ENCODE measurements at regions not wholly inside any gene's neighbourhood (a gene's known extent, or its start where the extent isn't known, plus 50 kb on each side); places are given as distances from the start of the nearest gene placed in this dataset.

DNA sequence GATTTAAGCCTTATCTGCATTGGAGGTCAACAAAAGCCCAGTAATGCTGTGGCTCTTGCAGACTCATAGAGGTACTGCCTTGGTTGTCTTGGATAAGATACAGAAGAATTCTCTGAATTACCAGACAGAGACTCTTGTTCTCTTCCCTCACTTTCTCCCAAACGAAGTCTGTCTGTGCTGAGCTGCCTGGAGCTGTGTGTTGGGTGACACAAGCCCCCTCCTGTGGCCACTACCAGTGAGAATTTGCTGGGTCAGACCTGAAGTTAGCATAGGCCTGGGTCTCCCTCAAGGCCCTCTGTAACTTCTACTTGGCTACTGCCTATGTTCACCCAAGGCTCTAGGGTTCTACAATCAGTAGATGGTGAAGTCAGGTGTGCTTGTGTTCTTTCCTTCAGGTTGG is 413.0 kb downstream of the PCDH20 start:
- Histone ChIP-seq H2BK15ac (ENCODE audit: low read length) (no peak overlapping the region), H3K4ac (replicated peaks; ENCODE audit: insufficient read length, low read depth, low read length) (no peak overlapping the region), H3K27me3 (replicated peaks in 1 of 4; ENCODE audit: control insufficient read depth in 3 of 4, extremely low read depth in 1 of 4, insufficient read depth in 3 of 4, low read length in 3 of 4) (no peaks in the 10 kb centered on the region), H3K4me2 (ENCODE audit: insufficient read depth in 1 of 2, low read depth in 2 of 2, low read length in 2 of 2) (no peak overlapping the region), H4K91ac (replicated peaks; ENCODE audit: insufficient read length, low read length) (no peak overlapping the region), H2BK12ac (ENCODE audit: low read depth, low read length) (0 out of 2 replicates have a peak overlapping the region, but pooled peaks have one; percentile 50), H3K79me2 (ENCODE audit: control insufficient read depth in 1 of 2, insufficient read depth in 2 of 2, low read length in 2 of 2) (no peaks in the 10 kb centered on the region), H3K79me1 (ENCODE audit: low read depth, low read length) (no peaks in the 10 kb centered on the region), H3K9ac (replicated peaks in 1 of 4; ENCODE audit: extremely low read depth in 1 of 4, low read depth in 3 of 4, low read length in 3 of 4) (no peak overlapping the region), H3K23ac (ENCODE audit: insufficient read length) (no peak overlapping the region), H3K9me3 (ENCODE audit: insufficient read depth in 2 of 2, low read depth in 1 of 2, low read length in 1 of 2) (peaks cover 8% of the 10 kb centered on the region in 2 experiments), H4K5ac (ENCODE audit: insufficient read length, low read depth, low read length) (no peak overlapping the region), H3K4me1 (replicated peaks in 1 of 4; ENCODE audit: control insufficient read depth in 3 of 4, insufficient read depth in 4 of 4, low read length in 3 of 4) (peaks cover 0 to 5% (median under 1%) of the 10 kb centered on the region in 4 experiments; a peak in 1 of 7 replicates), H3K56ac (replicated peaks; ENCODE audit: insufficient read length, low read depth, low read length) (no peak overlapping the region), H3K14ac (ENCODE audit: insufficient read length) (no peak overlapping the region), H3K23me2 (ENCODE audit: low read depth, low read length) (no peaks in the 10 kb centered on the region), H4K8ac (ENCODE audit: extremely low read depth, insufficient read depth, low read length) (no peak overlapping the region), H3K4me3 (ENCODE audit: extremely low read depth in 1 of 4, insufficient read depth in 2 of 4, low read depth in 3 of 4, low read length in 4 of 4) (no peak overlapping the region), H2BK5ac (ENCODE audit: low read depth, low read length) (peak overlapping the region; percentile 60; the same call in 1 of the 2 replicates), H3K36me3 (ENCODE audit: control insufficient read depth in 2 of 4, insufficient read depth in 4 of 4, low read length in 3 of 4) (no peaks in the 10 kb centered on the region), H3K27ac (ENCODE audit: low read depth, low read length) (no peak overlapping the region), H2BK20ac (ENCODE audit: low read length) (no peak overlapping the region), H2AK5ac (ENCODE audit: low read depth, low read length) (no peak overlapping the region), H2BK120ac (replicated peaks; ENCODE audit: low read depth, low read length) (no peak overlapping the region), H2AFZ (ENCODE audit: low read length) (no peak overlapping the region), H3K18ac (ENCODE audit: extremely low read depth, low read length) (no peak overlapping the region), H4K20me1 (replicated peaks in 1 of 2; ENCODE audit: control insufficient read depth in 1 of 2, insufficient read depth in 2 of 2, low read length in 2 of 2) (no peaks in the 10 kb centered on the region)
- no peak for DNase-seq (ENCODE audit: low read depth in 1 of 2, low spot score in 2 of 2)
- FAIRE-seq = no peak
- POLR2A ChIA-PET (ENCODE audit: partially characterized antibody) = no interaction called here
- CTCF ChIA-PET (ENCODE audit: partially characterized antibody) = interaction anchor here (1.0 to 3.9 kb wide), 7 partner anchors 11 to 375 kb away, joined by 3 to 21 read pairs (median 5); no protein-coding TSS in a partner anchor
- 79% methylated on average over 1 of the region's 1 CpG; no CpG with 5 or more reads in 1 of the 2 experiments for WGBS, 2 experiments (ENCODE audit: extremely low coverage in 1 of 2, insufficient coverage in 1 of 2, insufficient read length in 1 of 2, insufficient replicate concordance in 2 of 2, low coverage in 1 of 2, low lambda C conversion rate in 2 of 2, missing lambda C conversion rate in 1 of 2)
- no peak for TF ChIP-seq FOSL1 (IDR thresholded peaks at IDR 0.05; ENCODE audit: insufficient read depth, low read depth, low read length)
- TF ChIP-seq CBX5 (IDR thresholded peaks at IDR 0.05; ENCODE audit: low read depth, low read length) = no peak
- TF ChIP-seq SP1 (IDR thresholded peaks at IDR 0.05; ENCODE audit: low read depth, low read length) = no peak
- no peak for TF ChIP-seq SAP30 (IDR thresholded peaks at IDR 0.05; ENCODE audit: insufficient read depth, insufficient replicate concordance, low read length)
- TF ChIP-seq TEAD4 (IDR thresholded peaks at IDR 0.05; ENCODE audit: low read depth, low read length) = 0 out of 2 replicates have a peak, but pooled peaks have one; percentile 29
- no peak for TF ChIP-seq SIRT6 (IDR thresholded peaks at IDR 0.05; ENCODE audit: low read length)
- TF ChIP-seq, protein P1, sequence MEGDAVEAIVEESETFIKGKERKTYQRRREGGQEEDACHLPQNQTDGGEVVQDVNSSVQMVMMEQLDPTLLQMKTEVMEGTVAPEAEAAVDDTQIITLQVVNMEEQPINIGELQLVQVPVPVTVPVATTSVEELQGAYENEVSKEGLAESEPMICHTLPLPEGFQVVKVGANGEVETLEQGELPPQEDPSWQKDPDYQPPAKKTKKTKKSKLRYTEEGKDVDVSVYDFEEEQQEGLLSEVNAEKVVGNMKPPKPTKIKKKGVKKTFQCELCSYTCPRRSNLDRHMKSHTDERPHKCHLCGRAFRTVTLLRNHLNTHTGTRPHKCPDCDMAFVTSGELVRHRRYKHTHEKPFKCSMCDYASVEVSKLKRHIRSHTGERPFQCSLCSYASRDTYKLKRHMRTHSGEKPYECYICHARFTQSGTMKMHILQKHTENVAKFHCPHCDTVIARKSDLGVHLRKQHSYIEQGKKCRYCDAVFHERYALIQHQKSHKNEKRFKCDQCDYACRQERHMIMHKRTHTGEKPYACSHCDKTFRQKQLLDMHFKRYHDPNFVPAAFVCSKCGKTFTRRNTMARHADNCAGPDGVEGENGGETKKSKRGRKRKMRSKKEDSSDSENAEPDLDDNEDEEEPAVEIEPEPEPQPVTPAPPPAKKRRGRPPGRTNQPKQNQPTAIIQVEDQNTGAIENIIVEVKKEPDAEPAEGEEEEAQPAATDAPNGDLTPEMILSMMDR (IDR thresholded peaks at IDR 0.05; ENCODE audit: control extremely low read depth in 1 of 3, insufficient read depth in 1 of 3, low read depth in 1 of 3, low read length in 3 of 3) = peak; percentile 5 to 13 (median 7); a peak in 3 of 4 replicates
- no peak for TF ChIP-seq RXRA (IDR thresholded peaks at IDR 0.05; ENCODE audit: insufficient read depth, low read depth, low read length)
- TF ChIP-seq, protein P2, sequence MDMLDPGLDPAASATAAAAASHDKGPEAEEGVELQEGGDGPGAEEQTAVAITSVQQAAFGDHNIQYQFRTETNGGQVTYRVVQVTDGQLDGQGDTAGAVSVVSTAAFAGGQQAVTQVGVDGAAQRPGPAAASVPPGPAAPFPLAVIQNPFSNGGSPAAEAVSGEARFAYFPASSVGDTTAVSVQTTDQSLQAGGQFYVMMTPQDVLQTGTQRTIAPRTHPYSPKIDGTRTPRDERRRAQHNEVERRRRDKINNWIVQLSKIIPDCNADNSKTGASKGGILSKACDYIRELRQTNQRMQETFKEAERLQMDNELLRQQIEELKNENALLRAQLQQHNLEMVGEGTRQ (IDR thresholded peaks at IDR 0.05; ENCODE audit: low read length) = no peak
- peak; percentile 21 to 46; a peak in 3 of 4 replicates for TF ChIP-seq RAD21 (IDR thresholded peaks at IDR 0.05 in 1 of 2, conservative IDR thresholded peaks at IDR 0.05 in 1 of 2; ENCODE audit: low read depth in 2 of 2, low read length in 2 of 2)
